GM19438 (cell line): ENCODE measurements at regions not wholly inside any gene's neighbourhood (a gene's known extent, or its start where the extent isn't known, plus 50 kb on each side); places are given as distances from the start of the nearest gene placed in this dataset.

Experiments
- ATAC-seq: cut with Tn5 transposase; IDR thresholded peaks from one replicate; pipeline ENCODE4 v1.9.1; 2021; ENCODE audit warnings: low read depth; ENCODE audit not compliant: unreplicated experiment

- ATAC-seq: no peak
These were observed 93.7 kb upstream of the SPON1 start for GRCh38 chr11:13868710-13869397.

GRCh38 chr11:13869398-13869886 is 93.1 kb upstream of the SPON1 start:
- ATAC-seq: no peak

- ATAC-seq: no peak
These were observed 87.9 kb upstream of the SPON1 start for GRCh38 chr11:13874597-13874996.

- ATAC-seq: no peak
These were observed 86.9 kb upstream of the SPON1 start for GRCh38 chr11:13875643-13876042.

GRCh38 chr11:13876423-13876822 is 86.1 kb upstream of the SPON1 start:
- no peak for ATAC-seq

GRCh38 chr11:13878077-13878476 is 84.4 kb upstream of the SPON1 start:
- no peak for ATAC-seq

- no peak for ATAC-seq
These were observed 81.9 kb upstream of the SPON1 start for GRCh38 chr11:13880634-13881033.

GRCh38 chr11:13881226-13881905 is 81.2 kb upstream of the SPON1 start:
- no peak for ATAC-seq

- ATAC-seq: peak; percentile 89
These were observed 79.5 kb upstream of the SPON1 start for GRCh38 chr11:13883042-13883441.

- ATAC-seq: no peak
These were observed 78.9 kb upstream of the SPON1 start for GRCh38 chr11:13883589-13883988.

- ATAC-seq: no peak
These were observed 78.2 kb upstream of the SPON1 start for GRCh38 chr11:13884158-13884799.

GRCh38 chr11:13885083-13885482 is 77.4 kb upstream of the SPON1 start:
- no peak for ATAC-seq

GRCh38 chr11:13889552-13890249 is 72.8 kb upstream of the SPON1 start:
- ATAC-seq: no peak

- no peak for ATAC-seq
These were observed 70.6 kb upstream of the SPON1 start for GRCh38 chr11:13891911-13892310.

- no peak for ATAC-seq
These were observed 66.1 kb upstream of the SPON1 start for GRCh38 chr11:13896175-13896980.

GRCh38 chr11:13896981-13897353 is 65.6 kb upstream of the SPON1 start:
- ATAC-seq: no peak

GRCh38 chr11:13897646-13898276 is 64.8 kb upstream of the SPON1 start:
- no peak for ATAC-seq

- no peak for ATAC-seq
These were observed 62.9 kb upstream of the SPON1 start for GRCh38 chr11:13899603-13900002.

- no peak for ATAC-seq
These were observed 60.0 kb upstream of the SPON1 start for GRCh38 chr11:13902523-13902922.
